ENCODE measurements at regions not wholly inside any gene's neighbourhood (a gene's known extent, or its start where the extent isn't known, plus 50 kb on each side); places are given as distances from the start of the nearest gene placed in this dataset.
A peak's percentile ranks its signal among the peaks of the same experiment; 100 is the strongest.

DNA sequence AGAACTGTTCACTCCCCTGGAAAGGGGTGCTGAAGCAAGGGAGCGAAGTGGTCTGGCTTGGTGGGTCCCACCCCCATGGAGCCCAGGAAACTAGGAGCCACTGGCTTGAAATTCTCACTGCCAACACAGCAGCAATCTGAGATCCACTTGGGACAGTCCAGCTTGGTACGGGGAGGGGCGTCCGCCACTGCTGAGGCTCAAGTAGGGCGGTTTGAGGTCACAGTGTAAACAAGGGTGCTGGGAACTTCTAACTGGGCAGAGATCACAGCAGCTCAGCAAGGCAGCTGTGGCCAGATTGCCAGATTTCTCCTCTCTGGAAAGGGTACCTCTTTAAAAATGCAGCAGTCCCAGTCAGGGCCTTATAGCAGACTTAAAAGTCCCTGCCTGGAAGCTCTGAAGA is 53.9 kb upstream of the GALNTL6 start:
- DNase-seq (ENCODE audit: low read depth in 4 of 4, low spot score in 2 of 4): no peak

DNA sequence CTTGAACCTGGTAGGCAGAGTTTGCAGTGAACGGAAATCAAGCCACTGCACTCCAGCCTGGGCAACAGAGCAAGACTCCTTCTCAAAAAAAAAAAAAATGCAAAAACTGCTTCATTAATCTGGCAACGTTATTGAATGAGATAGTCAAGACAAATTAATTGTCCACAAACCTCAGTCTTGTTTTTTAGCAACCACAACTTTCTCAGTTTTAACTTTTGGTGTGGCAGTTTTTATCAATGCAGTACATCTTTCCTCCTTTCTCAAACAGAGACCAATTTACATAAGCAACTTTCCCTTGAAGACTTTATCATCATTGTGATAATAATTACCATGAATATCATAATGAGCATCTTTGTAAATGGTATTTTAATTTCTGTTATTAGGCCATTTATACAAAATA is 61.7 kb upstream of the GALNTL6 start:
- DNase-seq (ENCODE audit: low read depth in 4 of 4, low spot score in 2 of 4): no peak

DNA sequence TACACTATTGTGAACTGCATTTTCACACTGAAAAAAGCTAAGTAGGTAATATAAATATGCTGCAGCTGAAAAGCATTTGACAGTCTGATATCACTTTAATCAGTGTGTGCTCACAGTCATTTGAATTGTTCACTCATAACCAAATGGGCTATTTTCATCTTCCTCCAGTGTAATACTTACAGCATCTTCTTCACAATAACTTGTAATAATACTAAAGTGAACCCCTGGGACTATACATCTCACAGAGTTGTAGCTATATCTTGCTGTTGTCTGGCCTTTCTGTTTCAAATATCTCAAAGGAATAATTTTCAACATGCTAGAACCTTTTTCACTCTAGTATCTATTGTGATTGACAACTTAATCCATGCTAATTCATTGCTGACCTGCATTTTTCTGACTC is 66.8 kb upstream of the GALNTL6 start:
- DNase-seq (ENCODE audit: low read depth in 4 of 4, low spot score in 2 of 4): no peak

DNA sequence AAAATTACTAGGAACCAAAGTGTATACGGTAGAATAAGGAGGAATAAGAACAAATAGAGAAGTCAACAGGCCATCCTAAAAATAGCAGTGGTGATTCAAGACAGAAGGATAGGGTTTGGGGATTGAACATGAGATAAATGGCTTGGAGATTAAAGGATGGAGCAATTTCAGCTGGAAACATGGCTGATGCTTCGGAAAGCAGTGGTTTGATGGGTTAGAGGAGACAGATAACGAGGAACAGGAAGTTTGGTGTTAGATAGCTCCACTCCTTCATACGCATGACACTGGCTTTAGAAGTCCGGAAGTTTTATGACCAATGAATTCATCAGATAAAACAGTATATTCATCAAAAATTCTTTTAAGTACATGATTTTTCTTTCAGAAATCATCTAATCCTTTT is 70.8 kb upstream of the GALNTL6 start:
- DNase-seq (ENCODE audit: low read depth in 4 of 4, low spot score in 2 of 4): no peak

DNA sequence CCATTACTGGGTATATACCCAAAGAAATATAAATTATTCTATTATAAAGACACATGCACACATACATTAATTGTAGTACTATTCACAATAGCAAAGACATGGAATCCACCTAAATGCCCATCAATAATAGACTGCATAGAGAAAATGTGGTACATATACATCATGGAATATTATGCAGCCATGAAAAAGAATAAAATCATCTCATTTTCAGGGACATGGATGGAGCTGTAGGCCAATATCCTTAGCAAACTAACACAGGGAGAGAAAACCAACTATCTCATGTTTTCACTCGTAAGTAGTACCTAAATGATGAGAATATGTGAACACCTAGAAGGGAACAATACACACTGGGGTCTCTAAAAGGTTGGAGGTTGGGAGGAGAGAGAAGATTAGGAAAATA is 86.0 kb upstream of the GALNTL6 start:
- DNase-seq (ENCODE audit: low read depth in 4 of 4, low spot score in 2 of 4): no peak

DNA sequence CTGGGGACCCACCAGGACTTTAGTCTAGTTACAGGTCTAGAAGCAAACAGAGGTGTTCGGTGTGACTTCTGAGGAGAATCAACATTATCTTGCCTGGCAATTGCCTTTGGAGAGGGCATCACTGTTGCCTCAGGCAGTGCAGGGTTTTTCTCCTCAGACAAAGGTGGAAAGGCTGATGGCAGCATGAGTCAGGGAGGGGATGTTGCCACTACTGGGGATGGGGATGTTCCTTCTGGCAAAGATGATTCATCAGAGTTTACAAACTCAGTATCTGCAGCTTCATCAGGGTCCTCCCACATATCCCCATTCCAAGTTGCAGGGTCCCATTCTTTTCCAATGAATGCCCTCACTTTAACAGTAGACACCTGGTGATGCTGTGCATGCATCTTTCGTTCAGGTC is 91.3 kb upstream of the GALNTL6 start:
- no peak for DNase-seq (ENCODE audit: low read depth in 4 of 4, low spot score in 2 of 4)

DNA sequence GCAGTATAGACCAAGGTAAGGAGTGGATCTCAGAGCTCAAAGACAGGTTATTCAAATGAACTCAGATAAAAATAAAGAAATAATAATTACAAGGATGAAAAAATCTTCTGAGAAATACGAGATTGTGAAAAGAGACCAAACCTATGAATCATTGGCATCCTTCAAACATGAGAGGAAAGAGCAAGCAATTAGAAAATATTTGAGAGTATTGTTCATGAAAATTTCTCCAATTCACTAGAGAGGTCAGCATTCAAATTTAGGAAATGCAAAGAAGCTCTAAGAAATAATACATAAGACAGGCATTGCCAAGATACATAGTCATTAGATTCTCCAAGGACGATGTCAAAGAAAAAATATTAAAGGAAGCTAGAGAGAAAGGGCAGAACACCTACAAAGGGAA is 93.5 kb upstream of the GALNTL6 start:
- no peak for DNase-seq (ENCODE audit: low read depth in 4 of 4, low spot score in 2 of 4)

DNA sequence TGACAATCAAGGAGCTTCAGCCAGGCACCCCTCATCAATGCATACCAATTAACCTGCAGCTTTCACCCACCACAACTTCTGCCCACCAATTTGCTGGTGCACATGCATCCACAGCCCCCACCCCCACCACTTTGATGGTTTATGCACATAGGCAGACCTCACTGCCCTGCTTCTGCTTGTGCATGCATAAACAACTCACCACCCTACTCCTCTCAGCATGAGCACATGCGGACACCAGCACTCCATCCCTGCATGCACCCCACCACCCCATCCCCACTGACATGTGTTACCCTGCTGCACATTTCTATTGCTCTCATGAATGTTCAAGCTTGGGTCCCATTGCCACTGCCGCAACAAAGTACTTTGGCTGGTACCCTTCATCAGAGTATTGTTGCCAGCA is 94.5 kb upstream of the GALNTL6 start:
- DNase-seq (ENCODE audit: low read depth in 4 of 4, low spot score in 2 of 4): no peak

DNA sequence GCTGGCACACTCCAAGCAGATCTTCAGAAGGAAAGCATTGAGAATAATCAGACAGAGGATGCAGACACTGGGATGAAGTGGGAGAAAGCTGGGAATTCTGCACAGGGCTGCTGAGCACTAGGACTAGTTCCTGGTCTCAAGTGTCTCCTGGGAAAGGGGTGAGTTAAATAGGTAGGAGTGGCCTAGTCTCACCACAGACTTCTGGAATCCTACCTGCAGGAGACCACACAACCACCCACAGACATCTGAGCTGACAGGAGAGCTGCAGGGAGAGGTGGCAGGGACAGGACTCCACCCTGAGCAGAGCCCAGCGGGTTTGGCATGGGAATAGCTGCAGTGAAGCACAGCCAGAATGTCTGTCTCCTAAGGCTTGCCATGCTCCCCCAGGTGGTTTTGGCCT is 95.1 kb upstream of the GALNTL6 start:
- no peak for DNase-seq (ENCODE audit: low read depth in 4 of 4, low spot score in 2 of 4)

DNA sequence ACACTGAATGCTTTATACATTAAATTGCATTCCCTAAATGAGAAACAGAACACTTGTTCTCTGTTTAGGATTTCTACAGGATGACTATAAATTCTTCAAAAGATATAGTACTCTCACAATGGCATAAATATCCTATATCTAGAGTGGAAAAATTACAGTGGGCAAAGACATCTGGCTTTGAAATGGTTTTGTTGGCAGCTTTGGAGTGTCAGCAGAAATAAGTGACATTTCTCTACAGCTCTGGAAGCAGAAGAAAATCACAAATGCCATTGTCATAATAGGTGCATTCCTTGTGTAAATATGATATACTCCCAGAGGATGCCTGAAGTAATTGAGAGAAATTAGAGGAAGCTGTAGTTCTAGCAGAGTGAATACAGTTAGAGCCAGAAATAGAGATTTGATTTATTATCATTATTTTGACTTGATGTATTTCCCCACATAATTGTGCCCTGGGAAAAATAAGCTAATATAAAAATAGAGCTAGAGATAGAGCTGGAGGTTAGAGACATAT is 95.9 kb upstream of the GALNTL6 start:
- no peak for DNase-seq (ENCODE audit: low read depth in 4 of 4, low spot score in 2 of 4)

DNA sequence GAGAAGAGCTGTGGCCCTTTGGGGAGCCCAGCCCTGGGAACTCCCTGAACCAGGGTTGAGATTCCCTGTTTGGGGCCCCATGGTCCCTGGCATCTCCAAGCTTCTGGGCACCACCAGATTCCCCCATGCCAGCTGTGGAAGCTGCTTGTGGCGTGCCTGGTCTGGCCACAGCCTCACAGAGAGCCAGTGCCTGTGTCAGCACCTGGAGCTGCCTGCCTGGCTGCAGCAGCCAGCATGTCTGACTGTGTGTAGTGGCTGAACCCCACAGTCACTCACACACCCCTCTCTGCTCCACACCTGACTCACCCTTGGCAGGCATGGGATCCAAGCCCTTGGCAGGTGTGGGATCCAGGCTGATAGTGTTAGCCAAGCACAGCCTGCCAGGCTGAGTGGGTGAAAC is 97.2 kb upstream of the GALNTL6 start:
- DNase-seq (ENCODE audit: low read depth in 4 of 4, low spot score in 2 of 4): no peak

DNA sequence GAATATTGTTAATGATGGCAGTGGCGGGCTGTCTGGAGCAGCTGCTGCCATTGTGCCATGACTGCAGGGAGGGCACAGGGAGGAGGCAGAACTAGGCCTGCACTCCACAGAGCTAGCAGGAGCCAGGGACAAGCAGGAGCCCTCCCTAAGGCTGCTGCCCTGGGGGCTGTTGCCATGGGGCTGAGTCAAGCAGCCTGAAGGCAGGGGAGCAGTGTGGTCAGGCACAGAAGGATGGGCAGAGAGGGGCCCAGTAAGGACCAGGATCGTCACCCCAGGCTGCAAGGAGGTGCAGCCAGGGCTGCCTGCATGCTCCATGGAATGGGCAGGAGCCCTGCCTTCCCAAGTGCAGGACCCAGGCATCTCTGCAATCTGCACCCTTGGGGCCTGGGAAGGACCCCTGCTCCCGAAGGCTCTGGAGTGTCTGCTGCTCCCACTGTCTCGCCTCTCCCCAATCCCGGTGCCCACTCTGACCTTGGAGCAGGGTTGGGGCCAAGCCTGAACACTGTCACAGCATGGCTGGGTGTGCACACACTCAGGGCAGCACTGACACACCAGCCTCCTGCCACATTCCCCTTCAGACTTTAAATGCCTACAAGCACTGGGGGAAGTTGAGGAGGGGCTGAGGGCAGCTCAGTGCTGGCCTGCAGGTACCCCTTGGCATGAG is 98.3 kb upstream of the GALNTL6 start:
- DNase-seq (ENCODE audit: low read depth in 4 of 4, low spot score in 2 of 4): no peak

DNA sequence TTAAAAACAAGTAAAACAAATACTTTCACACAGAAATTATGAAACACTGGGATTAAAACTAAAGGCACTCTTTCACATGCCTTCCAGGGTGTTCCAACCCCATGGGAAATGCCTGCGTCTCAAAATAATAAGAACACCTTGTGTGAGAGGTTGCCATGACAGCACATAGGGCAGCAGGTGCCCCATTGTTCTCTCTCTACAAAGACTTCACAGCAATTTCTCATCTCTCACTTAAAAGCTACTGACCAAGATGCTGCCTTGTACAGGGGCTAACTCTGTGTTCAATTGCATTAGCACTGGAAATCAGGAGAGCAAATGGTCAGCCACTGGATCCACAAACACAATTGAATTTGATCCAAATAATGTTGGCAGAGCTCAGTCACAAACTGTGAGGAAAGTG is 102.5 kb upstream of the GALNTL6 start:
- no peak for DNase-seq (ENCODE audit: low read depth in 4 of 4, low spot score in 2 of 4)

DNA sequence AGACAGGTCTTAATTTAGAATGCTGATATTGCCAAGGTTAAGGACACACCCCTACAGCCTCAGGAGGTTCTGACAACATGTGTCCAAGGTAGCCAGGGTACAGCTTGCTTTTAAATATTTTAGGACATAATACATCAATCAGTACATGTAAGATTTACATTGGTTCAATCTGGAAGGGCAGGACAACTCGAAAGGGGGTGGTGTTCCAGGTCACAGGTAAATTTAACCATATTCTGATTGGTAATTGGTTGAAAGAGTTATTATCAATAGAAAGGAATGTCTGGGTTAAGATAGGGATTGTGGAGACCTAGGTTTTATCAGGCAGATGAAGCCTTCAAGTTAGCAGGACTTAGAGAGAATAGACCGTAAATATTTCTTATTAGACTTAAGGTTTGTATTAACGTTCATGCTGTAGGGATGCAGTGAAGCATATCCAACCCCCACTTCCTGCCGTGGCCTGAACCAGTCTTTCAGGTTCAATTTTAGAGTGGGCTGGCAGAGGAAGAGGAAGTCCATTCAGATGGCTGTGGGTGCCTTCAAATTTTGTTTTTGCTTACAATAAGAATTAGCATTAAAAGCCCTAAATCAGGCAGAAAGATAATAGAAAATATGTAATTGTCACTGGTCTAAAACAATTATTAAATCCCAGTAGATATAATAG is 136.5 kb upstream of the GALNTL6 start:
- DNase-seq (ENCODE audit: low read depth in 4 of 4, low spot score in 2 of 4): peak in 1 of 4 donors; percentile 9

DNA sequence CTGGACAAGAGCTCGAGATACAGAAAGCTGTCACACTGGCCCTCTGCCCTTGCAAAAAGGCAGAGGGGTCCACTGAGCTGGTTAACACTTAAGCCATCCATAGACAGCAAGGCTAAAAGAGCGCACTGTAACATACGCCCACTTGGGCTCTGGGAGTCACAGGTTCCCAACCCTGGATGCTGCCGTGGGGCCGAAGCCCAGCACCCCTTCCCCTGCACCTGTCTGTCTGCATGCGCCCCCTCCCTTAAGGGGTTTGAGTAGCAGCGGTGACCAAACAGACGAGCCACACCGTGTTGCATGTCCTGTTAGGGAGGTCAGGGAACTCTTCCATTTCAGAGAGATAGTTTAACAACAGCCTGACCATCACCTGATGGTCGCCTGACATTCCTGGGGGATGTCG is 138.4 kb upstream of the GALNTL6 start:
- no peak for DNase-seq (ENCODE audit: low read depth in 4 of 4, low spot score in 2 of 4)

DNA sequence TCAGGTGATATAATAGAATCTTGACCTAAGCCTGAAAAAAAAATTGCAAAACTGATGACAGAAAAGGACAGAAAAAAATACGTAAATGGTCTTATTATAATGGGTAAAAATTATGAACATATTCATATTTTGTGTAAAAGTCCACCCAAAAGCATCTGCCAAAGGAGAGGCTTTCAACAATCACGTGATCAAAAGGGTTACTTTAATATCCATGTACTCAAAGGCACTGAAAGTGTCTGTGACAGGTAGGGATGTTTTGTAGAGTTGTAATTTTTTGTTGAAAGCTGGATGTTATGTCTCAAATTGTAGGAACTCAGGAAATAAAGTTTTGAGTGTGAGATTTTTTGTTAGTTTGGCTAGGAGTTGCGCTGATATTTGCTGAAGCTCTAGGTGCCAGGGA is 144.8 kb upstream of the GALNTL6 start:
- no peak for DNase-seq (ENCODE audit: low read depth in 4 of 4, low spot score in 2 of 4)

DNA sequence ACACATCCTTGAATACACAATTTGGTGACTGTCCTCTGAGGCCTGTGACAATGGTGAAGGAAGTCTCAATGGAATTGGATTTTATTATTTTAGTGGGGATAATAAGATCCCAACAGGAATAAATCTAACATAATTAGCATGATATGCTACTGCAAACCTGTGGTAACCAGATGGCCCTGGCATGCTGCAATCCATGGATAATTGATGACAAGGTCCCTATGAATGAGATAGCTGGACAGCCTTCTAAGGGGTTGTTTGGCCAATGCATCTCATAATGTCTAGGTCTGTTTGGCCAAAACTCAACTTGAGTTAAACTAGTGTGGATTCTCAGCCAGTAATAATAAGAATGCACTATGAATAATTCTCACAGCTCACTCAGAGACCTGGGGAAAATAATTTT is 145.3 kb upstream of the GALNTL6 start:
- no peak for DNase-seq (ENCODE audit: low read depth in 4 of 4, low spot score in 2 of 4)

DNA sequence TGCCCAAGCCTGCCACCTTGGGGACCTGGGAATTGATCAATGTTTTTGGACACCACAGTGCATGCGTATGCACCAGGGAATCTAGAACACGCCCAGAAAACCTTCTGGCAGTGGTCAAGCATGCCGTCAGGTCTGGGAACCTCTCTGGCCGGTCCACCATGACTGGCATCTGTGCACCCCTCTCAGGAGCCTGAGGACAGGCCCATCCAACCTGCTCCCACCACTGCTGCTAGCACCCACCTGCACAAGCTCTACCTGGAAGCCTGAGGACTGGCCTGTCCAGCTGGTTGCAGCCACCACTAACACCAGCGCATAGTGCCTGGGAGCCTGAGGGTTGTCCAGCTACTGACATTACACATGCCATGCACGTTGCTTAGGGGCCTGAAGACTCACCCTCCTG is 162.1 kb upstream of the GALNTL6 start:
- DNase-seq (ENCODE audit: low read depth in 4 of 4, low spot score in 2 of 4): no peak

DNA sequence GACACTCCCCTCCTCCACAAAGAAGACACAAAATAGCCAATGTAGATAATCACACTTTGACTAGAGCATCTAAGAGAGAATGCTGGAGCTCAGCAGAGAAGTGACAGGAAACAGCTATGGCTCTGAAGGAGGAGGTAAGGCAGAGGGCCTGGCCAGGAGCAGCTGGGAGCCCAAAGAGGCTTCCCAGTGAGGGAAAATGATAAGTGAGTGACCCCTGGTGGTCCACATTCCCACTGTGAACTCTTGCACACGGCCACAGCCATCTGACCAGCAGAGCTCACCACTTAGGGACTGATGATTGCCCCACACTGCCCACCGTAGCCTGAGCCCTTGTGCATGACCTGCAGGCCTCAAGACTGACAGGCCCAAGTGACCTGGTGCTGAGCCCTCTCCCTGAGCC is 162.7 kb upstream of the GALNTL6 start:
- no peak for DNase-seq (ENCODE audit: low read depth in 4 of 4, low spot score in 2 of 4)

DNA sequence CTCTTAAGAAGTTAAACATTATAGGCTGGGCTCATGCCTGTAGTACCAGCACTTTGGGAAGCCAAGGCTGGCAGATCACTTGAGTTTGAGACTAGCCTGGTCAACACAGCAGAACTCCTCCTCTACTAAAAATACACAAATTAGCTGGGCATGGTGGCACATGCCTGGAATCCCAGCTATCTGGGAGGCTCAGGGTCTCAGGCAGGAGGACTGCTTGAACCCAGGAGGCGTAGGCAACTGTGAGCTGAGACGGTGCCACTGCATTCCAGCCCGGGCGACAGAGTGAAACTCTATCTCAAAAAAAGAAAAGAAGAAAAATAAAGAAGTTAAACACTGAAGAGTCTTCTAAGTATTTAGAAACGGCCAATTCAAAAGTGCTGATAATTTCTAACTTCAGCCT is 164.3 kb upstream of the GALNTL6 start:
- DNase-seq (ENCODE audit: low read depth in 4 of 4, low spot score in 2 of 4): no peak

DNA sequence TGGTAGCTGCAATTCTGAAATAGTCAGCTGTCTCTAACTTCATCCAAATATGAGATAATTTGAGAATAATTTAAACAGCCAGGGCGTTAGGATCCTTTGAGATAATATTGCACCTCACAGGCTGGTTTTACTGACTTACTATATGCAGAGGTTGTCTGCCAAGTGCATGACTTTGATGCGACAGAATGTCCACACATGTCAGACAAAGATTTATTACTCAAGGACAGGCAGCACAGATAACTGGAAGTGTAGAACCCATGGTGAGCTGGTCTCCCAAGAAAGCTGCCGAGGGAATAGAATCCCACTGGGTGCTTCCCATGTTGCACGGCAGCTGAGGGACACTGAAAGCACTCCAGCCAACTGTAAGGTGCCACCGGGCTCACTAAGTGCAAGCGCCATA is 166.2 kb upstream of the GALNTL6 start:
- no peak for DNase-seq (ENCODE audit: low read depth in 4 of 4, low spot score in 2 of 4)

DNA sequence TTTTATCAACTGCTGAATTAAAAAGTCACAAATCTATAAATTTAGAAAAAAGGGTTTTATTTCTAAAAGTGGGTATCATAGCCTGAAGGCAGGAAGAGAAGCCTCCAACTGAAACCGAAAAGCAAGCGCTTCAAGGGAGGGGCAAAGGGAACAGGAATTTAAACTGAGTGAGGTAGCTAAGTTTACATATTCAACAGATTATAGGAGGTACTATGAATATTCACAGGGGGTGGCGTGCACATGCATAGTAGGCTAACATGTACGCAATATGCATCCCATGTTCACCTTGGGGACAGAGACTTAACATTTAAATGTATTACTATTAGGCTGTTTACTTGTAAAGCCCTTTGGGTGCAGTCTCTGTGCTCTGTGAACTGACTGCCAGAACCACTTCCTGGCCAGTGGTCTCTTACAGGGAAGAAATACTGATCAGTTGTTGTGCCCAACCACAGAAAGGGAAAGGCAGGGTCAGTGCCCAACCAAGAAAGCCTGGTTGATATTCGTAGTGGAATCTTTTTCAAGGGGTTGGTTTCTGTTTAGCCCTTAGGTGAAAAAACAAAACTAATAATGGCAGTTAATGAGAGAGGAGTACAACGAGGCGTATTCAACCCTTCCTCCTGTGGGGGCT is 168.7 kb upstream of the GALNTL6 start:
- DNase-seq (ENCODE audit: low read depth in 4 of 4, low spot score in 2 of 4): no peak

All from left renal cortex interstitium (tissue), 4 donors.